ENCODE measurements at regions not wholly inside any gene's neighbourhood (a gene's known extent, or its start where the extent isn't known, plus 50 kb on each side); places are given as distances from the start of the nearest gene placed in this dataset.

GRCh38 chr3:72093992-72094334 is 309.0 kb upstream of the PROK2 start:
- Histone ChIP-seq H3K27ac (ENCODE audit: low read depth, low read length, poor library complexity, severe bottlenecking) (no peak overlapping the region), H3K27me3 (replicated peaks; ENCODE audit: insufficient read depth, low read depth, low read length, poor library complexity) (no peaks in the 10 kb centered on the region), H3K9me3 (ENCODE audit: low read depth, low read length, poor library complexity, severe bottlenecking) (no peaks in the 10 kb centered on the region), H3K36me3 (ENCODE audit: insufficient read depth, low read length, poor library complexity, severe bottlenecking) (no peaks in the 10 kb centered on the region), H3K4me1 (ENCODE audit: insufficient read depth, low read length, poor library complexity, severe bottlenecking) (no peaks in the 10 kb centered on the region), H3K4me3 (ENCODE audit: low read depth, low read length, poor library complexity, severe bottlenecking) (no peak overlapping the region)
- CTCF ChIA-PET: no interaction called here
- intact Hi-C loops (cut with micrococcal nuclease; ENCODE audit: unreplicated experiment): no loop called here
- TF ChIP-seq EZH2 (IDR thresholded peaks at IDR 0.05; ENCODE audit: borderline replicate concordance, low read depth, low read length, poor library complexity, severe bottlenecking) (no peak), CTCF (conservative IDR thresholded peaks at IDR 0.05; ENCODE audit: low read depth, low read length) (no peak)
- no peak for DNase-seq (ENCODE audit: low spot score)
- POLR2A ChIA-PET (ENCODE audit: low non-redundant PET): no interaction called here
- no TSS peak for BruUV-seq (replicated peaks)

GRCh38 chr3:72093270-72093991 is 308.5 kb upstream of the PROK2 start:
- Histone ChIP-seq H3K9me3 (ENCODE audit: low read depth, low read length, poor library complexity, severe bottlenecking) (no peaks in the 10 kb centered on the region), H3K4me3 (ENCODE audit: low read depth, low read length, poor library complexity, severe bottlenecking) (no peak overlapping the region), H3K36me3 (ENCODE audit: insufficient read depth, low read length, poor library complexity, severe bottlenecking) (no peaks in the 10 kb centered on the region), H3K27ac (ENCODE audit: low read depth, low read length, poor library complexity, severe bottlenecking) (no peak overlapping the region), H3K4me1 (ENCODE audit: insufficient read depth, low read length, poor library complexity, severe bottlenecking) (no peaks in the 10 kb centered on the region), H3K27me3 (replicated peaks; ENCODE audit: insufficient read depth, low read depth, low read length, poor library complexity) (no peaks in the 10 kb centered on the region)
- intact Hi-C loops (cut with micrococcal nuclease; ENCODE audit: unreplicated experiment): no loop called here
- TF ChIP-seq CTCF (conservative IDR thresholded peaks at IDR 0.05; ENCODE audit: low read depth, low read length) (no peak), EZH2 (IDR thresholded peaks at IDR 0.05; ENCODE audit: borderline replicate concordance, low read depth, low read length, poor library complexity, severe bottlenecking) (no peak)
- ChIA-PET POLR2A (ENCODE audit: low non-redundant PET) (no interaction called here), CTCF (no interaction called here)
- DNase-seq (ENCODE audit: low spot score): no peak
- no TSS peak for BruUV-seq (replicated peaks)

GRCh38 chr3:72092778-72093177 is 307.8 kb upstream of the PROK2 start:
- no peak for DNase-seq (ENCODE audit: low spot score)
- intact Hi-C loops (cut with micrococcal nuclease; ENCODE audit: unreplicated experiment): no loop called here
- TF ChIP-seq CTCF (conservative IDR thresholded peaks at IDR 0.05; ENCODE audit: low read depth, low read length) (no peak), EZH2 (IDR thresholded peaks at IDR 0.05; ENCODE audit: borderline replicate concordance, low read depth, low read length, poor library complexity, severe bottlenecking) (no peak)
- H3K9me3 ChIP-seq (ENCODE audit: low read depth, low read length, poor library complexity, severe bottlenecking): no peaks in the 10 kb centered on the region
- H3K4me1 ChIP-seq (ENCODE audit: insufficient read depth, low read length, poor library complexity, severe bottlenecking): no peaks in the 10 kb centered on the region
- no TSS peak for BruUV-seq (replicated peaks)
- no peaks in the 10 kb centered on the region for H3K36me3 ChIP-seq (ENCODE audit: insufficient read depth, low read length, poor library complexity, severe bottlenecking)
- H3K4me3 ChIP-seq (ENCODE audit: low read depth, low read length, poor library complexity, severe bottlenecking): no peak overlapping the region
- no peaks in the 10 kb centered on the region for H3K27me3 ChIP-seq (replicated peaks; ENCODE audit: insufficient read depth, low read depth, low read length, poor library complexity)
- ChIA-PET POLR2A (ENCODE audit: low non-redundant PET) (no interaction called here), CTCF (no interaction called here)
- H3K27ac ChIP-seq (ENCODE audit: low read depth, low read length, poor library complexity, severe bottlenecking): no peak overlapping the region
